ENCODE measurements at regions not wholly inside any gene's neighbourhood (a gene's known extent, or its start where the extent isn't known, plus 50 kb on each side); places are given as distances from the start of the nearest gene placed in this dataset.

DNA sequence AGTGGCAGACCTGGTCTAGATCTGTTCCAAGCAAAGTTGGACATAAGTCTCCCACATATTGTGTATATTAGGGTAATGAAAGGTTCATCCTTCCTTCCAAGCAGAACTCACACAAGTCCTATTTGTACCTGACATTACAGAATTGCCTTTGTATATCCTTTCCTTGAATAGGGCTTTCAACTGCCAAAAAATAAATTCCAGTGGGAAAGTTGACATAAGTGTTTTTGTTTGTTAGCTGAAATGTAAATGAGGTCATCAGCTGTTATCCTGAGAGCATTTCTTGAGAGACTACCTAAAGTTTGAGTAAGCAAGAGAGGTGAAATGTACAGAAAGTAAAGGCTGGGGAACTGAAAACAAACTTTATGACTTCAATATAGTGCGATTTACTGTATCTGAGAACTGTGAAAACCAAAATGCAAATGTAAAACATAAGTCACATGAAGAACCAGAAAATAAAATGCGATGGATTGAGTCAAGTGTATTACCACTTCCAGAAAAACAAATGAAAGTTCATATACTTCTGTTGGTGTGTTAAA, 527.3 kb upstream of the SEMA3D start (continued):
- TF ChIP-seq, protein P1, sequence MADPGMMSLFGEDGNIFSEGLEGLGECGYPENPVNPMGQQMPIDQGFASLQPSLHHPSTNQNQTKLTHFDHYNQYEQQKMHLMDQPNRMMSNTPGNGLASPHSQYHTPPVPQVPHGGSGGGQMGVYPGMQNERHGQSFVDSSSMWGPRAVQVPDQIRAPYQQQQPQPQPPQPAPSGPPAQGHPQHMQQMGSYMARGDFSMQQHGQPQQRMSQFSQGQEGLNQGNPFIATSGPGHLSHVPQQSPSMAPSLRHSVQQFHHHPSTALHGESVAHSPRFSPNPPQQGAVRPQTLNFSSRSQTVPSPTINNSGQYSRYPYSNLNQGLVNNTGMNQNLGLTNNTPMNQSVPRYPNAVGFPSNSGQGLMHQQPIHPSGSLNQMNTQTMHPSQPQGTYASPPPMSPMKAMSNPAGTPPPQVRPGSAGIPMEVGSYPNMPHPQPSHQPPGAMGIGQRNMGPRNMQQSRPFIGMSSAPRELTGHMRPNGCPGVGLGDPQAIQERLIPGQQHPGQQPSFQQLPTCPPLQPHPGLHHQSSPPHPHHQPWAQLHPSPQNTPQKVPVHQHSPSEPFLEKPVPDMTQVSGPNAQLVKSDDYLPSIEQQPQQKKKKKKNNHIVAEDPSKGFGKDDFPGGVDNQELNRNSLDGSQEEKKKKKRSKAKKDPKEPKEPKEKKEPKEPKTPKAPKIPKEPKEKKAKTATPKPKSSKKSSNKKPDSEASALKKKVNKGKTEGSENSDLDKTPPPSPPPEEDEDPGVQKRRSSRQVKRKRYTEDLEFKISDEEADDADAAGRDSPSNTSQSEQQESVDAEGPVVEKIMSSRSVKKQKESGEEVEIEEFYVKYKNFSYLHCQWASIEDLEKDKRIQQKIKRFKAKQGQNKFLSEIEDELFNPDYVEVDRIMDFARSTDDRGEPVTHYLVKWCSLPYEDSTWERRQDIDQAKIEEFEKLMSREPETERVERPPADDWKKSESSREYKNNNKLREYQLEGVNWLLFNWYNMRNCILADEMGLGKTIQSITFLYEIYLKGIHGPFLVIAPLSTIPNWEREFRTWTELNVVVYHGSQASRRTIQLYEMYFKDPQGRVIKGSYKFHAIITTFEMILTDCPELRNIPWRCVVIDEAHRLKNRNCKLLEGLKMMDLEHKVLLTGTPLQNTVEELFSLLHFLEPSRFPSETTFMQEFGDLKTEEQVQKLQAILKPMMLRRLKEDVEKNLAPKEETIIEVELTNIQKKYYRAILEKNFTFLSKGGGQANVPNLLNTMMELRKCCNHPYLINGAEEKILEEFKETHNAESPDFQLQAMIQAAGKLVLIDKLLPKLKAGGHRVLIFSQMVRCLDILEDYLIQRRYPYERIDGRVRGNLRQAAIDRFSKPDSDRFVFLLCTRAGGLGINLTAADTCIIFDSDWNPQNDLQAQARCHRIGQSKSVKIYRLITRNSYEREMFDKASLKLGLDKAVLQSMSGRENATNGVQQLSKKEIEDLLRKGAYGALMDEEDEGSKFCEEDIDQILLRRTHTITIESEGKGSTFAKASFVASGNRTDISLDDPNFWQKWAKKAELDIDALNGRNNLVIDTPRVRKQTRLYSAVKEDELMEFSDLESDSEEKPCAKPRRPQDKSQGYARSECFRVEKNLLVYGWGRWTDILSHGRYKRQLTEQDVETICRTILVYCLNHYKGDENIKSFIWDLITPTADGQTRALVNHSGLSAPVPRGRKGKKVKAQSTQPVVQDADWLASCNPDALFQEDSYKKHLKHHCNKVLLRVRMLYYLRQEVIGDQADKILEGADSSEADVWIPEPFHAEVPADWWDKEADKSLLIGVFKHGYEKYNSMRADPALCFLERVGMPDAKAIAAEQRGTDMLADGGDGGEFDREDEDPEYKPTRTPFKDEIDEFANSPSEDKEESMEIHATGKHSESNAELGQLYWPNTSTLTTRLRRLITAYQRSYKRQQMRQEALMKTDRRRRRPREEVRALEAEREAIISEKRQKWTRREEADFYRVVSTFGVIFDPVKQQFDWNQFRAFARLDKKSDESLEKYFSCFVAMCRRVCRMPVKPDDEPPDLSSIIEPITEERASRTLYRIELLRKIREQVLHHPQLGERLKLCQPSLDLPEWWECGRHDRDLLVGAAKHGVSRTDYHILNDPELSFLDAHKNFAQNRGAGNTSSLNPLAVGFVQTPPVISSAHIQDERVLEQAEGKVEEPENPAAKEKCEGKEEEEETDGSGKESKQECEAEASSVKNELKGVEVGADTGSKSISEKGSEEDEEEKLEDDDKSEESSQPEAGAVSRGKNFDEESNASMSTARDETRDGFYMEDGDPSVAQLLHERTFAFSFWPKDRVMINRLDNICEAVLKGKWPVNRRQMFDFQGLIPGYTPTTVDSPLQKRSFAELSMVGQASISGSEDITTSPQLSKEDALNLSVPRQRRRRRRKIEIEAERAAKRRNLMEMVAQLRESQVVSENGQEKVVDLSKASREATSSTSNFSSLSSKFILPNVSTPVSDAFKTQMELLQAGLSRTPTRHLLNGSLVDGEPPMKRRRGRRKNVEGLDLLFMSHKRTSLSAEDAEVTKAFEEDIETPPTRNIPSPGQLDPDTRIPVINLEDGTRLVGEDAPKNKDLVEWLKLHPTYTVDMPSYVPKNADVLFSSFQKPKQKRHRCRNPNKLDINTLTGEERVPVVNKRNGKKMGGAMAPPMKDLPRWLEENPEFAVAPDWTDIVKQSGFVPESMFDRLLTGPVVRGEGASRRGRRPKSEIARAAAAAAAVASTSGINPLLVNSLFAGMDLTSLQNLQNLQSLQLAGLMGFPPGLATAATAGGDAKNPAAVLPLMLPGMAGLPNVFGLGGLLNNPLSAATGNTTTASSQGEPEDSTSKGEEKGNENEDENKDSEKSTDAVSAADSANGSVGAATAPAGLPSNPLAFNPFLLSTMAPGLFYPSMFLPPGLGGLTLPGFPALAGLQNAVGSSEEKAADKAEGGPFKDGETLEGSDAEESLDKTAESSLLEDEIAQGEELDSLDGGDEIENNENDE (IDR thresholded peaks at IDR 0.05; ENCODE audit: insufficient replicate concordance, low read length) = no peak
- TF ChIP-seq ZNF274 (IDR thresholded peaks at IDR 0.05; ENCODE audit: borderline replicate concordance, extremely low read depth, low read length) = no peak
- TF ChIP-seq SP1 (IDR thresholded peaks at IDR 0.05; ENCODE audit: low read depth, low read length) = no peak
- no peak for TF ChIP-seq EP300 (IDR thresholded peaks at IDR 0.05; ENCODE audit: borderline replicate concordance in 1 of 2, low read depth in 2 of 2, low read length in 2 of 2)
- no peak for TF ChIP-seq NRF1 (IDR thresholded peaks at IDR 0.05; ENCODE audit: low read depth, low read length)
- TF ChIP-seq TBP (IDR thresholded peaks at IDR 0.05; ENCODE audit: low read depth, low read length) = no peak
- TF ChIP-seq TAF7 (optimal IDR thresholded peaks at IDR 0.05; ENCODE audit: borderline replicate concordance, low read depth, low read length) = no peak
- TF ChIP-seq PHF8 (conservative IDR thresholded peaks at IDR 0.05; ENCODE audit: low read depth, low read length) = no peak
- no peak for TF ChIP-seq BACH1 (IDR thresholded peaks at IDR 0.05; ENCODE audit: low read length)

Data from H1 (cell line).